ENCODE measurements at regions not wholly inside any gene's neighbourhood (a gene's known extent, or its start where the extent isn't known, plus 50 kb on each side); places are given as distances from the start of the nearest gene placed in this dataset.
"Not testable (repeated sequence)": the region's sequence is repeated elsewhere in the genome, so short reads cannot be mapped to it uniquely, and the experiment has no call there.

GRCh38 chr9:2267181-2267745 is 252.1 kb downstream of the SMARCA2 start:
- no peak for DNase-seq (ENCODE audit: extremely low read depth, low read depth)
- H3K4me3 ChIP-seq (replicated peaks; ENCODE audit: low read depth, low read length): no peak overlapping the region
- TF ChIP-seq CTCF (IDR thresholded peaks at IDR 0.05; ENCODE audit: low read depth, low read length, missing control alignments): no peak

- DNase-seq (ENCODE audit: extremely low read depth, low read depth): no peak
- no peak overlapping the region for H3K4me3 ChIP-seq (replicated peaks; ENCODE audit: low read depth, low read length)
- no peak for TF ChIP-seq CTCF (IDR thresholded peaks at IDR 0.05; ENCODE audit: low read depth, low read length, missing control alignments)
These were observed 254.6 kb downstream of the SMARCA2 start for GRCh38 chr9:2269778-2270177.

GRCh38 chr9:2270565-2270964 is 255.4 kb downstream of the SMARCA2 start:
- DNase-seq (ENCODE audit: extremely low read depth, low read depth): no peak
- no peak overlapping the region for H3K4me3 ChIP-seq (replicated peaks; ENCODE audit: low read depth, low read length)
- no peak for TF ChIP-seq CTCF (IDR thresholded peaks at IDR 0.05; ENCODE audit: low read depth, low read length, missing control alignments)

- TF ChIP-seq CTCF (IDR thresholded peaks at IDR 0.05; ENCODE audit: low read depth, low read length, missing control alignments): no peak
- DNase-seq (ENCODE audit: extremely low read depth, low read depth): no peak
- H3K4me3 ChIP-seq (replicated peaks; ENCODE audit: low read depth, low read length): no peak overlapping the region
These were observed 256.3 kb downstream of the SMARCA2 start for GRCh38 chr9:2271426-2271825.

- DNase-seq (ENCODE audit: extremely low read depth, low read depth): no peak
- no peak for TF ChIP-seq CTCF (IDR thresholded peaks at IDR 0.05; ENCODE audit: low read depth, low read length, missing control alignments)
- no peak overlapping the region for H3K4me3 ChIP-seq (replicated peaks; ENCODE audit: low read depth, low read length)
These were observed 259.6 kb downstream of the SMARCA2 start for GRCh38 chr9:2274762-2275161.

GRCh38 chr9:2276296-2276695 is 261.1 kb downstream of the SMARCA2 start:
- no peak overlapping the region for H3K4me3 ChIP-seq (replicated peaks; ENCODE audit: low read depth, low read length)
- DNase-seq (ENCODE audit: extremely low read depth, low read depth): no peak
- no peak for TF ChIP-seq CTCF (IDR thresholded peaks at IDR 0.05; ENCODE audit: low read depth, low read length, missing control alignments)

- H3K4me3 ChIP-seq (replicated peaks; ENCODE audit: low read depth, low read length); DNase-seq (ENCODE audit: extremely low read depth, low read depth): not testable (repeated sequence)
These were observed 262.0 kb downstream of the SMARCA2 start for GRCh38 chr9:2277133-2277532.

GRCh38 chr9:2277644-2278043 is 262.5 kb downstream of the SMARCA2 start:
- not testable (repeated sequence) for DNase-seq (ENCODE audit: extremely low read depth, low read depth); H3K4me3 ChIP-seq (replicated peaks; ENCODE audit: low read depth, low read length)

- H3K4me3 ChIP-seq (replicated peaks; ENCODE audit: low read depth, low read length); DNase-seq (ENCODE audit: extremely low read depth, low read depth): not testable (repeated sequence)
These were observed 264.0 kb downstream of the SMARCA2 start for GRCh38 chr9:2279138-2279537.
